Kidney (tissue), 13 donors: ENCODE measurements at regions not wholly inside any gene's neighbourhood (a gene's known extent, or its start where the extent isn't known, plus 50 kb on each side); places are given as distances from the start of the nearest gene placed in this dataset.

Experiments used
- DNase-seq, 5 donors: peaks; one replicate each; pipeline ENCODE4 v3.0.0-alpha.2; 2013 to 2020
- FAIRE-seq: peaks from 2 replicates; lab custom pipeline; 2012; peaks lifted over from hg19 to GRCh38; lab: Jason Lieb, UNC
- H3K27ac ChIP-seq, 2 donors: one replicate each; pipeline ENCODE4 v1.7.0; 2013; ENCODE audit warnings: low read depth in 2 of 2, low read length in 2 of 2, inconsistent platforms in 1 of 2
- H3K27me3 ChIP-seq: one replicate; pipeline ENCODE4 v1.7.1; 2013; ENCODE audit warnings: low read length, inconsistent platforms; ENCODE audit not compliant: control insufficient read depth, insufficient read depth
- H3K36me3 ChIP-seq, 3 donors: one replicate each; pipeline versions ENCODE4 v1.7.0 to v1.7.1; 2013; ENCODE audit warnings: low read length in 3 of 3, control low read depth in 1 of 3, inconsistent platforms in 1 of 3; ENCODE audit not compliant: insufficient read depth in 3 of 3, control insufficient read depth in 2 of 3
- H3K4me1 ChIP-seq, 3 donors: one replicate each; pipeline versions ENCODE4 v1.7.0 to v1.7.1; 2013; ENCODE audit warnings: low read length in 3 of 3, inconsistent platforms in 1 of 3, low read depth in 1 of 3; ENCODE audit not compliant: control insufficient read depth in 2 of 3, insufficient read depth in 2 of 3
- H3K4me3 ChIP-seq, 3 donors: one replicate each; pipeline versions ENCODE4 v1.7.0 to v1.8.1; 2013; ENCODE audit warnings: low read length in 3 of 3, control low read depth in 1 of 3, inconsistent platforms in 1 of 3
- H3K9ac ChIP-seq, 3 donors: one replicate each; pipeline versions ENCODE4 v1.7.0 to v1.7.1; 2013; ENCODE audit warnings: low read length in 3 of 3, control low read depth in 1 of 3, inconsistent platforms in 1 of 3
- H3K9me3 ChIP-seq, 3 donors: one replicate each; pipeline versions ENCODE4 v1.7.0 to v1.7.1; 2013; ENCODE audit warnings: low read length in 3 of 3, control low read depth in 1 of 3, inconsistent platforms in 1 of 3; ENCODE audit not compliant: control insufficient read depth in 2 of 3, insufficient read depth in 1 of 3
- CTCF ChIP-seq: IDR thresholded peaks from 3 replicates; pipeline ENCODE4 v1.5.1; 2012; ENCODE audit warnings: mild to moderate bottlenecking, moderate library complexity, borderline replicate concordance; ENCODE audit not compliant: insufficient read depth; ENCODE audit errors: extremely low read depth
- intact Hi-C: fragments of 100-400 bp; cut with DNase I; formaldehyde crosslinking; loops from one replicate; pipeline ENCODE4 v1.11.1; 2022
- donor health status: control.
- donor health status: control.
- donor health status: control.
- donor health status: control.
- donor health status: control.
- donor health status: DM: yes; HTN: yes; CAD: no.
- donor health status: Normal renal cell carcinoma (clear cell type).

- Histone ChIP-seq H3K27me3 (no peaks in the 10 kb centered on the region), H3K36me3 (no peaks in the 10 kb centered on the region), H3K9me3 (peaks cover 0 to 2% (median 1%) of the 10 kb centered on the region in 3 donors), H3K27ac (no peak overlapping the region), H3K9ac (no peak overlapping the region), H3K4me1 (no peaks in the 10 kb centered on the region), H3K4me3 (no peak overlapping the region)
- TF ChIP-seq CTCF, result no peak
- intact Hi-C loops, result no loop called here
- DNase-seq, result no peak
- FAIRE-seq, result no peak
Observed at GRCh38 chr18:78010363-78010762, 760.7 kb downstream of the GALR1 start.

GRCh38 chr18:78017869-78018268 is 768.2 kb downstream of the GALR1 start:
- DNase-seq, result no peak
- intact Hi-C loops, result no loop called here
- H3K9ac ChIP-seq, result no peak overlapping the region
- no peaks in the 10 kb centered on the region for H3K36me3 ChIP-seq
- FAIRE-seq, result no peak
- no peaks in the 10 kb centered on the region for H3K27me3 ChIP-seq
- H3K4me3 ChIP-seq, result no peak overlapping the region
- H3K9me3 ChIP-seq, result no peaks in the 10 kb centered on the region
- no peak overlapping the region for H3K27ac ChIP-seq
- H3K4me1 ChIP-seq, result no peaks in the 10 kb centered on the region
- no peak for TF ChIP-seq CTCF

- no peaks in the 10 kb centered on the region for H3K27me3 ChIP-seq
- intact Hi-C loops, result no loop called here
- peak in 2 of 5 donors; percentile 9 to 15 for DNase-seq
- no peaks in the 10 kb centered on the region for H3K36me3 ChIP-seq
- no peak overlapping the region for H3K9ac ChIP-seq
- no peak for FAIRE-seq
- H3K4me1 ChIP-seq, result no peaks in the 10 kb centered on the region
- no peak overlapping the region for H3K4me3 ChIP-seq
- TF ChIP-seq CTCF, result no peak
- H3K9me3 ChIP-seq, result no peaks in the 10 kb centered on the region
- no peak overlapping the region for H3K27ac ChIP-seq
Observed at GRCh38 chr18:78021196-78021595, 771.5 kb downstream of the GALR1 start.

GRCh38 chr18:78031589-78031988 is 781.9 kb downstream of the GALR1 start:
- intact Hi-C loops, result loop anchor here (10.0 kb wide), 1 partner anchor 57 kb away; no protein-coding TSS in a partner anchor
- no peak overlapping the region for H3K27ac ChIP-seq
- H3K9ac ChIP-seq, result no peak overlapping the region
- no peaks in the 10 kb centered on the region for H3K36me3 ChIP-seq
- H3K4me3 ChIP-seq, result no peak overlapping the region
- DNase-seq (no peak), FAIRE-seq (no peak)
- TF ChIP-seq CTCF, result no peak
- H3K4me1 ChIP-seq, result no peaks in the 10 kb centered on the region
- H3K9me3 ChIP-seq, result no peaks in the 10 kb centered on the region
- H3K27me3 ChIP-seq, result no peaks in the 10 kb centered on the region
